ENCODE measurements at regions not wholly inside any gene's neighbourhood (a gene's known extent, or its start where the extent isn't known, plus 50 kb on each side); places are given as distances from the start of the nearest gene placed in this dataset.

GRCh38 chr4:18538121-18538520 is 516.6 kb upstream of the LCORL start:
- no peak for TF ChIP-seq POLR2A (IDR thresholded peaks at IDR 0.05)
- TF ChIP-seq CTCF (IDR thresholded peaks at IDR 0.05): no peak
- no peak for TF ChIP-seq POLR2AphosphoS5 (IDR thresholded peaks at IDR 0.05)
